H9 (cell line): ENCODE measurements at regions not wholly inside any gene's neighbourhood (a gene's known extent, or its start where the extent isn't known, plus 50 kb on each side); places are given as distances from the start of the nearest gene placed in this dataset.

Experiments
- DNase-seq: peaks from one replicate; pipeline ENCODE4 v3.0.0-alpha.2; 2017
- H2AFZ ChIP-seq: one replicate; pipeline ENCODE4 v1.6.1; 2013; ENCODE audit warnings: mild to moderate bottlenecking, low read length, control low read depth, moderate library complexity
- H2AK5ac ChIP-seq: 2 replicates; pipeline ENCODE4 v1.6.1; 2013; ENCODE audit warnings: low read length, control low read depth, mixed read lengths; ENCODE audit not compliant: insufficient read length
- H2BK120ac ChIP-seq: one replicate; pipeline ENCODE4 v1.6.1; 2013; ENCODE audit warnings: low read depth, mild to moderate bottlenecking, low read length, control low read depth, inconsistent platforms; ENCODE audit not compliant: poor library complexity, severe bottlenecking
- H2BK12ac ChIP-seq: 2 replicates; pipeline ENCODE4 v1.6.1; 2013; ENCODE audit warnings: low read length, control low read depth, mixed read lengths, low read depth; ENCODE audit not compliant: insufficient read length
- H2BK15ac ChIP-seq: 2 replicates; pipeline ENCODE4 v1.6.1; 2013; ENCODE audit warnings: low read depth, low read length, control low read depth
- H2BK20ac ChIP-seq: one replicate; pipeline ENCODE4 v1.6.1; 2013; ENCODE audit warnings: low read depth, mild to moderate bottlenecking, low read length, control low read depth, inconsistent platforms; ENCODE audit not compliant: poor library complexity, severe bottlenecking
- H2BK5ac ChIP-seq: 2 replicates; pipeline ENCODE4 v1.6.1; 2013; ENCODE audit warnings: low read length, control low read depth, mixed read lengths; ENCODE audit not compliant: insufficient read length
- H3K14ac ChIP-seq: 2 replicates; pipeline ENCODE4 v1.6.1; 2013; ENCODE audit warnings: low read length, control low read depth; ENCODE audit not compliant: insufficient read depth
- H3K18ac ChIP-seq: 2 replicates; pipeline ENCODE4 v1.6.1; 2013; ENCODE audit warnings: low read depth, mild to moderate bottlenecking, mixed read lengths, low read length, control low read depth; ENCODE audit not compliant: insufficient read length
- H3K23ac ChIP-seq: 2 replicates; pipeline ENCODE4 v1.6.1; 2013; ENCODE audit warnings: low read length, control low read depth, mixed read lengths, low read depth; ENCODE audit not compliant: insufficient read length
- H3K23me2 ChIP-seq: 2 replicates; pipeline ENCODE4 v1.6.1; 2013; ENCODE audit warnings: low read depth, mild to moderate bottlenecking, mixed read lengths, low read length, control low read depth; ENCODE audit not compliant: insufficient read length, poor library complexity, severe bottlenecking
- H3K27ac ChIP-seq: 2 replicates; pipeline ENCODE4 v1.5.1; 2013; ENCODE audit warnings: low read length, control low read depth, mixed read lengths, low read depth; ENCODE audit not compliant: insufficient read length
- H3K27me3 ChIP-seq: 2 replicates; pipeline ENCODE4 v1.6.1; 2013; ENCODE audit warnings: low read length, control low read depth, inconsistent platforms; ENCODE audit not compliant: insufficient read depth
- H3K4ac ChIP-seq: 2 replicates; pipeline ENCODE4 v1.6.1; 2013; ENCODE audit warnings: low read depth, mild to moderate bottlenecking, control low read depth, inconsistent platforms, low read length, moderate library complexity
- H3K4me1 ChIP-seq: 2 replicates; pipeline ENCODE4 v1.6.1; 2013; ENCODE audit warnings: low read length, control low read depth, inconsistent platforms; ENCODE audit not compliant: insufficient read depth
- H3K4me2 ChIP-seq: 2 replicates; pipeline ENCODE4 v1.6.1; 2013; ENCODE audit warnings: low read length, control low read depth, mixed read lengths; ENCODE audit not compliant: insufficient read length, insufficient read depth
- H3K56ac ChIP-seq: 2 replicates; pipeline ENCODE4 v1.6.1; 2013; ENCODE audit warnings: low read depth, mild to moderate bottlenecking, mixed read lengths, low read length, control low read depth; ENCODE audit not compliant: insufficient read length
- H3K79me1 ChIP-seq: 2 replicates; pipeline ENCODE4 v1.6.1; 2013; ENCODE audit warnings: low read depth, mild to moderate bottlenecking, moderate library complexity, low read length, control low read depth, inconsistent platforms; ENCODE audit not compliant: insufficient read depth, poor library complexity, severe bottlenecking
- H3K79me2 ChIP-seq: 2 replicates; pipeline ENCODE4 v1.6.1; 2013; ENCODE audit warnings: low read length, control low read depth, inconsistent platforms; ENCODE audit not compliant: insufficient read depth
- H3K9ac ChIP-seq: 2 replicates; pipeline ENCODE4 v1.6.1; 2013; ENCODE audit warnings: low read length, control low read depth, mixed read lengths; ENCODE audit not compliant: insufficient read length; ENCODE audit errors: extremely low read depth
- H3K9me3 ChIP-seq: one replicate; pipeline ENCODE4 v1.6.1; 2013; ENCODE audit warnings: low read depth, low read length, inconsistent platforms; ENCODE audit not compliant: control insufficient read depth
- H3T11ph ChIP-seq: one replicate; pipeline ENCODE4 v1.6.1; 2013; ENCODE audit warnings: mild to moderate bottlenecking, low read length, control low read depth, inconsistent platforms
- H4K20me1 ChIP-seq: one replicate; pipeline ENCODE4 v1.6.1; 2013; ENCODE audit not compliant: control insufficient read depth, insufficient read length, insufficient read depth
- H4K5ac ChIP-seq: 2 replicates; pipeline ENCODE4 v1.6.1; 2013; ENCODE audit warnings: low read depth, mild to moderate bottlenecking, mixed read lengths, low read length, control low read depth; ENCODE audit not compliant: insufficient read length
- H4K8ac ChIP-seq: replicated peaks from 2 replicates; pipeline ENCODE4 v1.6.1; 2013; ENCODE audit warnings: low read length, control low read depth, mixed read lengths, low read depth; ENCODE audit not compliant: insufficient read length
- H4K91ac ChIP-seq: 2 replicates; pipeline ENCODE4 v1.6.1; 2013; ENCODE audit warnings: low read depth, mild to moderate bottlenecking, moderate library complexity, mixed read lengths, low read length, control low read depth; ENCODE audit not compliant: insufficient read length
- H3K27ac Mint-ChIP-seq, 3 experiments: 2 replicates in 2 of 3; 3 replicates in 1 of 3; pipeline ENCODE4 v1.8.0; 2020 to 2021; ENCODE audit warnings: mixed read lengths in 3 of 3, mild to moderate bottlenecking in 1 of 3, moderate library complexity in 1 of 3
- H3K27me3 Mint-ChIP-seq: 2 replicates; pipeline ENCODE4 v1.8.0; 2021; ENCODE audit warnings: low read depth, mild to moderate bottlenecking, moderate library complexity, mixed read lengths
- H3K36me3 Mint-ChIP-seq, 3 experiments: 2 replicates in 2 of 3; 3 replicates in 1 of 3; pipeline ENCODE4 v1.8.0; 2020 to 2021; ENCODE audit warnings: low read depth in 3 of 3, mixed read lengths in 3 of 3; ENCODE audit not compliant: insufficient read depth in 1 of 3
- H3K4me1 Mint-ChIP-seq, 2 experiments: 2 replicates each; pipeline ENCODE4 v1.8.0; 2020; ENCODE audit warnings: mixed read lengths in 2 of 2
- H3K4me3 Mint-ChIP-seq, 2 experiments: 2 replicates in 1 of 2; 3 replicates in 1 of 2; pipeline ENCODE4 v1.8.0; 2020 to 2021; ENCODE audit warnings: mild to moderate bottlenecking in 2 of 2, mixed read lengths in 2 of 2, moderate library complexity in 1 of 2
- H3K9me3 Mint-ChIP-seq, 2 experiments: 2 replicates in 1 of 2; 3 replicates in 1 of 2; pipeline ENCODE4 v1.8.0; 2020; ENCODE audit warnings: mild to moderate bottlenecking in 2 of 2, mixed read lengths in 2 of 2, moderate library complexity in 1 of 2
- whole genome bisulfite sequencing: extraction: QIAGEN DNeasy Blood & Tissue Kit; methylation state at CpG from one replicate; pipeline ENCODE4 v1.1.7; 2013; ENCODE audit warnings: missing lambda C conversion rate, low lambda C conversion rate, mixed read lengths; ENCODE audit not compliant: insufficient read length; ENCODE audit errors: extremely low coverage; 5-methylcytosine and 5-hydroxymethylcytosine counted together
- TF ChIP-seq, protein P1 (sequence below): fragments of 200-600 bp; sonication (generic); conservative IDR thresholded peaks from 3 replicates; pipeline ENCODE4 v1.8.0; 2021; ENCODE audit warnings: antibody characterized with exemption, mild to moderate bottlenecking

DNA sequence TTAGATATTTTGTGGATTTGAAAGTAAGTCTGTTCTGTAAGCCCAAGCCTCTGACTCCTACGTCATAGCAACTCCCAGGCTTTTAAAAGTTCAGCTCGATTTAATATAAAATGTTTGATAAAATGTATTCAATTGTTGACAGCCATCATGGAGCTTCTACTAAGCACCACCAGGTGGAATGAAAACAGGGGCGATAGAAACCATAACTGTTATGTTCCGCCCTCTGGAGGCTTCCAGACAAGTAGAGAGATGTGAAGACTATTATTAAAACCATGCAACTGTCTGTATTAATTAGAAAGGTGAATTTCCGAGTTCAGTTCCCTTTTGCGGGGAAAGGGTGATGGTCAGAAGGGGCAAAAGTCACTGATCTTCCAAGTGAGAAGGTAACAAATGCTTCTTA, 292.2 kb downstream of the NR2F2 start:
- Mint-ChIP-seq H3K27ac (no peak overlapping the region), H3K27me3 (no peaks in the 10 kb centered on the region), H3K9me3 (no peaks in the 10 kb centered on the region), H3K36me3 (no peaks in the 10 kb centered on the region), H3K4me3 (no peak overlapping the region), H3K4me1 (peaks cover 22 to 25% of the 10 kb centered on the region in 2 experiments)
- Histone ChIP-seq H2BK5ac (no peak overlapping the region), H3K9ac (no peak overlapping the region), H4K8ac (no peak overlapping the region), H3K23ac (no peak overlapping the region), H4K20me1 (no peaks in the 10 kb centered on the region), H2BK12ac (no peak overlapping the region), H3K27me3 (no peaks in the 10 kb centered on the region), H3K79me2 (no peaks in the 10 kb centered on the region), H3K56ac (no peak overlapping the region), H2BK120ac (no peak overlapping the region), H3K4ac (no peak overlapping the region), H3K9me3 (no peaks in the 10 kb centered on the region), H2AFZ (no peak overlapping the region), H4K91ac (no peak overlapping the region), H2BK20ac (no peak overlapping the region), H3T11ph (no peak overlapping the region), H3K14ac (no peak overlapping the region), H3K18ac (no peak overlapping the region), H3K4me1 (no peaks in the 10 kb centered on the region; the same call in 1 of the 2 replicates), H4K5ac (no peak overlapping the region), H3K23me2 (no peaks in the 10 kb centered on the region), H2BK15ac (no peak overlapping the region), H3K27ac (no peak overlapping the region), H3K4me2 (no peak overlapping the region), H3K79me1 (no peaks in the 10 kb centered on the region), H2AK5ac (no peak overlapping the region)
- DNase-seq = no peak
- WGBS = no CpG with 5 or more reads among the region's 6 CpGs
- TF ChIP-seq, protein P1, sequence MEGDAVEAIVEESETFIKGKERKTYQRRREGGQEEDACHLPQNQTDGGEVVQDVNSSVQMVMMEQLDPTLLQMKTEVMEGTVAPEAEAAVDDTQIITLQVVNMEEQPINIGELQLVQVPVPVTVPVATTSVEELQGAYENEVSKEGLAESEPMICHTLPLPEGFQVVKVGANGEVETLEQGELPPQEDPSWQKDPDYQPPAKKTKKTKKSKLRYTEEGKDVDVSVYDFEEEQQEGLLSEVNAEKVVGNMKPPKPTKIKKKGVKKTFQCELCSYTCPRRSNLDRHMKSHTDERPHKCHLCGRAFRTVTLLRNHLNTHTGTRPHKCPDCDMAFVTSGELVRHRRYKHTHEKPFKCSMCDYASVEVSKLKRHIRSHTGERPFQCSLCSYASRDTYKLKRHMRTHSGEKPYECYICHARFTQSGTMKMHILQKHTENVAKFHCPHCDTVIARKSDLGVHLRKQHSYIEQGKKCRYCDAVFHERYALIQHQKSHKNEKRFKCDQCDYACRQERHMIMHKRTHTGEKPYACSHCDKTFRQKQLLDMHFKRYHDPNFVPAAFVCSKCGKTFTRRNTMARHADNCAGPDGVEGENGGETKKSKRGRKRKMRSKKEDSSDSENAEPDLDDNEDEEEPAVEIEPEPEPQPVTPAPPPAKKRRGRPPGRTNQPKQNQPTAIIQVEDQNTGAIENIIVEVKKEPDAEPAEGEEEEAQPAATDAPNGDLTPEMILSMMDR = no peak
